ENCODE measurements at regions not wholly inside any gene's neighbourhood (a gene's known extent, or its start where the extent isn't known, plus 50 kb on each side); places are given as distances from the start of the nearest gene placed in this dataset.

DNA sequence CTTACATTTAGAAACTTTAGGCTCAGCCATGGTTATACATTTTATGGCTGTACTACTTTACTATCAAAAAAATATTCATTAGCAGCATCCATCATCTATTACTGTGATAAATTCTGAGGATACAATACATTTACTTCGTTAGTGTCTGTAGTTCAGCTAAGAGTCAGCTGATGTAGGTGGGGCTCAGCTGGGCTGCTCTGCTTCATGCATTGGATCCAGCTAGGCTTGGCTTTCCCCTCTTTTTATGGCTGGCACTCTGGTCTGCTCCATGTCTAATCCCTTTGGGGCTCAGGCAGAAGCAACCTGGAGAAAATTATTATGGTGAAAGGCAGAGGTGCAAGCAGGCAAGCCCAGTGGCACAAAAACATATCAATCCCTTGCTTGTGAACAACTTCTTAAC lies 930.1 kb upstream of the NR2F2 start:
- no peak for DNase-seq (ENCODE audit: low read depth)

DNA sequence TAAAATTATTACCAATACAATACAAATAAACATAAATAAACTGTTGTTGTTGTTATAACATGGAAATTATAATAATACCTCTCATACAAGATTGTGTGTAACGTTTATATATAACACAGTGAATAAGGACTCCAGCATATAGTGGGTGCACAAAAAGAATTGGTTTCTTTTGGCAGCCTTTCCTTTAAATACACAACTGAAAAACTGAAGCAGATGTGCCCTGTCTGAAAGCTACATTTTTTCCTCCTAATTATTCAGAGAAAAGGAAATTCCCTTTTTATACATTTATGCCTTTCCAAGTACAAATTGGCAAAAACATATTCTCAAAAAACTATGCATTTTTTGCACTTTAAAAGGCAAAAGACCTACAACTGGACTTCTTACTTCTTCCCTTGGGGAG lies 928.9 kb upstream of the NR2F2 start:
- no peak for DNase-seq (ENCODE audit: low read depth)

DNA sequence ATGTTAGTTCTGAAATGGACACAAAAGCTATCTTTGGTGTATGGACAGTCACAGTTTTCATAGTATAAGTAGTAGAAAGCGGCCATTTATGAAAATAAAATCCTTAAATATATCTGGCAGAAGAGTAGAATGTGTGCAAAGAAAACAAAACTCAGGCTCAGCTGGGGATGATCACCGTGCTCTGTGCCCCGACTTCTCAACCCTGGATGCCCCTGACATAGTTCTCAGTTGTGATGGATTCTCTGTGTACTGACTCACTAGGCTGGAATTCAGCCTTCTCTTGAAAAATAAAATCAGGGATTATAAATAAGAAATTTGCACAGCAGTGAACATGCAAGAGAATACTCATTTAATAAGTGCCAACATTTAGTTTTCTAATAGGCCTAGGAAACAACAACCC lies 925.1 kb upstream of the NR2F2 start:
- DNase-seq (ENCODE audit: low read depth): no peak

DNA sequence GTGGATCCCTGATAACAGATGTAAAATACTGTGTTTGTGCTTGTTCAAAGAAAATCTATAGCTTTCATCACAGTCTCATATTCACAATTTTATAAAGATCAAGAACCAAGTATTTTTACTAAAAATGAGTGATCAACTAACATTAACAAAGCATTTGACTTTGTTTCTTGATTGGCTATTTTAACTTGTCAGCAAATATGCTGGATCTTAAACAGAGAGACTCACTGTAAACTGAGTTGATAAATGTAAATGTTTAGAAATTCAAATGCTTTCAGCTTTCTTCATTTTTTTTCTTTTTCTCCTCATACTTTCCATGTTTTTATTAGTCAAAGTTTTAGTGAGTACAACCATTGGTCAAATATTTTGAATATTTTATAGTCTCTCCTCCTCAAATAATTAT lies 923.0 kb upstream of the NR2F2 start:
- DNase-seq (ENCODE audit: low read depth): no peak

DNA sequence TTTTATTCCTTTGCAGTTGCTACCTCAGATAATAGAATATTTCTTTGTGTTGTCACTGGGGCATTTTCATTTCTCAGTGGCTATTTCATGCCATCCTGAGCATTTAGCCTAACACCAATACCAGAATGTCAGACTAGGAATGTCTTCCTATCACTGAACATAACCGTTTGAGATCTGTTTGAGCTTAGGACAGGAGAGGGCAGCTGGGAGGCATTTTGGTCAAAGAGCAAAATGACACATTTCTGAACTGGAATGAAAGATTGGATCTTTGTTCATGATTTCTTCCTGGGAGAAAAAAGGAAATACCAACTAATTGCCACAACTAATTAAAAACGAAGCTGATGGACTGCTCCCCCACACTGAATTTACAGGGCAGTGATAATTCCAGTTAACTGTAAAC lies 921.3 kb upstream of the NR2F2 start:
- no peak for DNase-seq (ENCODE audit: low read depth)

DNA sequence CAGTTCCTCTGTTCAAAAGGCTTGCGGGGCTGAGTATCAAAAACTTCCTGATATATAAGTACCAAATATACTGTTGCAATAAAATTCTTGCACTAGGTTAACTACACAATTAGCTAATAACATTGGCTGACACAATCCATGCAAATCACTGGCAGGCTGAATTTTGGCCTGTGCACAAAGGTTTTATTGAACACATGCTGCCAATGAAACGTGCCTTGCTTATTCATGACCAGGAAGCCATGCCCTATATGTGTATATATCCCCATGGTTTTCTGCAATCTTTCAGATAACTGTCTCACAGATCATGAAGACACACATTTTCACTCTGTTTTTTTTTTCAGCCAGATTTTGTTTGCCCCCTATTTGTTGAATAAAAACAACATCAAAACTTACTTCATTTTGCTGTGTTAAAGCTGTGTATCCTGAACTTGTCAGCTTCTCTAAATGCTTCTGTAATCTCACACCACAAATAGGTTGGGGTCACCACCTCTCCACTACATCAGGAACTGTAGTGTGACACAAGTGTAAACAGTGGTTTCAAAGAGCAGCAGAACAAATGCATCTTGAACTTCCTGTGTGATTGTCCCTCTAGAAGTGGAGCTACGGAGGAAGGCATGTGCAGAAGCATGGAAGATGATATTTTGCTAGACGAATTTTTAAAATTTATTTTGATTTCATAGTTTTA lies 920.7 kb upstream of the NR2F2 start:
- no peak for DNase-seq (ENCODE audit: low read depth)

DNA sequence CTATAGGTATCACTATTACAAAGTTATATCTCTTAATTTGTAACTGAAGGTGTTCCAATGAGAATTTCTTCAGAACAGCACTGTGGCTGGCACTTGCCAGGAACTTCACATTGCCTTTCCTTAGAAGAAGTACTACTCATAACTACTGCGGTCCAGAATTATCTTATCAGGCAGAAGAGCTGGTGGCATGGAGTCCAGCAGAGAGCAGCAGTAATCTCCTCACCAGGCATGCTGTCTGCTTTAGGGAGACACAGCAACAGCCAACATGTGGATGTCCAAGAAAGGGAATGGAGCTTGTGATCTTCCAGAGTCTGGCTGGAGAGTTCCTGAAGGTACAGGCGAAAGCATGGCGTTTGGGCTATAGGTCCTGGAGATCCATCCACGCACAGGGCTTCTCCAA lies 919.7 kb upstream of the NR2F2 start:
- DNase-seq (ENCODE audit: low read depth): no peak

DNA sequence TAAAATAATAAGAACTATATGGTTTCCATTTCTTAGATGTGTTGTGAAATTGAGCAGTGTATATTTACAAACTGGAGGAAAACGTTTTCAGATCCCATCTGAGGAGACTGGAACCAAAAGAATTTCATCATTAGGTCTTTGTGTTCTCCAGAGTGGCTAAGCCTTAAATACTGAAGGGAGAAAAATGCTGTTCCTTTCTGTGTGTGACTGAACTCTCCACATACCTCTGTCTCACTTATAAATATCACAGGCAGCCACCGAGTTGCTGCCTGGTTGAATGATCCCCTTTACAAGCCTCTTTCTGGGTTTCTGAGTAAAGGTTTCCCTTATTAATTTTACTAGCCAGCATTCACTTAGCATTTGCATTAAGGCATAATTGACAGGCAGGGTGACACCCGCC lies 913.9 kb upstream of the NR2F2 start:
- DNase-seq (ENCODE audit: low read depth): no peak

DNA sequence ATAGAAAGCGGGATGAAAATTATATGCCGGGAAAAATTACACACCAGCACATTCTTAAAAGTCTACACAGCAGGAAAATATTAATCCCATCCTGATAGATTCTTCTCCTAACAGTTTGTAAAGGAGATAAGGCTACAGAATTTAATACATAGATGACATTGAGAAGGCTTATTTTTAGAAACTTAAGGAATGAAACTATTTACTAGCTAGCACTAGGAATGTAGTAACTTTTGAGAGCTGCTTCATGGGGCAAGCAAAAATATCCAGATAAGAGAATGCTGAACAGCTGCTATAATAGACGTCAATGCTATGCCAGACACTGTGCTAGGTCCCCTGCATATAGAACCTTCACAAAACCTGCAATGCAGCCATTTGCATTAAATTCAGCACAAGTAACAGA lies 912.7 kb upstream of the NR2F2 start:
- no peak for DNase-seq (ENCODE audit: low read depth)

DNA sequence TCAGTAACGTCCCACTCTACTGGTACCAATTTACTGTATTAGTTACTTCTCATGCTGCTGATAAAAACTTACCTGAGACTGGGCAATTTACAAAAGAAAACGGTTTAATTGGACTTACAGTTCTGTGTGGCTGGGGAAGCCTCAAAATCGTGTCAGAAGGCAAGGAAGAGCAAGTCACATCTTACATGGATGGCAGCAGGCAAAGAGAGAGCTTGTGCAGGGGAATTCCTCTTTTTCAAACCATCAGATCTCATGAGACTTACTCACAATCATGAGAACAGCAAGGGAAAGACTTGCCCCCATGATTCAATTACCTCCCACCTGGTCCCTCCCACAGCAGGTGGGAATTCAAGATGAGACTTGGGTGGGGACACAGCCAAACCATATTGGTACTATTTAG lies 908.2 kb upstream of the NR2F2 start:
- no peak for DNase-seq (ENCODE audit: low read depth)

DNA sequence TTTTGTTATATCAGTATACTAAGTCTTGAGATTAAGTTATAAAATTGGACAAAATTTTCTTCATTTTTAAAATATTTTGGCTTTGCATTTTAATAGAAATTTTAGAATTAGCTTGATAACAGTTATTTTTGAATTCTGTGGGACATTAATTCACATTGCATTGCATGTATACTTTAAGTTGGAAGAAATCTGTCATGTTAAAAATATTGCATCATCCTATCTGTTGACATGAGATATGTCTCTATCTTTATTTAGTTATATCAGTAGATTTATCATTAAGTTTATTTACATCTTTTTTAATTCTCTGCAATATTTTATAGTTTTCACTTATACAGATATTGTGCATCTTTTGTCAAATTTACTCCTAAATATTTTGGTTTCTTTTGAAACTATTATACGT lies 904.6 kb upstream of the NR2F2 start:
- no peak for DNase-seq (ENCODE audit: low read depth)

DNA sequence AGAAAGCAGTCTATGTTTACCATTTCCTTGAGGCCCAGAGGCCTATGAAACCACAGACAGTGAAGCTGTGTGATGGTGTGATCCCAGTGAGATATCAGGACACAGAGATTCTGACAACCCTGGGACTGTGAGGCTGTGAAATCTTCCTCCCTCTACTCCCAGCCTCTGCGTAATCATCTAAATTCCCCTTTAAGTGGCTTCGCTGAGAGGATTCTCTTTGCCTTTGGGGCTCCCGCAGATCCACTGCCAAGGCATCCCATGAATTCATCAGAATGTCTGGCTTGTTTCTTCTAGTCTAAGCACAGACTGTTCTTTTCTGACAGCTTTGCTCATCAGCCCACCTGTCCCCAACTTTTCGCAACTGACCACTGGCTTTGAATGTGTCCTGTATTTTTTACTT lies 901.2 kb upstream of the NR2F2 start:
- no peak for DNase-seq (ENCODE audit: low read depth)

DNA sequence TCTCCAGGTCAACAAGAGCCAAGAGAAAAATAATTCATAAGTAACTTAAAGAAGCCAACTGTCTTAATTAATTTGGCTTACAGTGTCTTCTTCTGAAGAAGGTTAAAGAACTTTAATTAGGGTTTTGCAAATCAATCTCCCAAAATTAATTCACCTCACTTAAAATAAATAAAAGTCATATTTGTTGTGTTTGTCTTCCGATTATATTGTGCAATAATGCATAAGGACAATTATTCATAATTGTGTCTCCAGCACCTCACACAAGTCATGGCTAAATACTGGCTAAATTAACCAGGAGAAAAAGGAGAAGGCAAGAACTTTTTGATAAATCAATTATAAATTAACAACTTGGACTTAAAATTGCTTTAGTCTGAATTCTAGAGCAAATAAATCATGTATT lies 899.0 kb upstream of the NR2F2 start:
- no peak for DNase-seq (ENCODE audit: low read depth)

DNA sequence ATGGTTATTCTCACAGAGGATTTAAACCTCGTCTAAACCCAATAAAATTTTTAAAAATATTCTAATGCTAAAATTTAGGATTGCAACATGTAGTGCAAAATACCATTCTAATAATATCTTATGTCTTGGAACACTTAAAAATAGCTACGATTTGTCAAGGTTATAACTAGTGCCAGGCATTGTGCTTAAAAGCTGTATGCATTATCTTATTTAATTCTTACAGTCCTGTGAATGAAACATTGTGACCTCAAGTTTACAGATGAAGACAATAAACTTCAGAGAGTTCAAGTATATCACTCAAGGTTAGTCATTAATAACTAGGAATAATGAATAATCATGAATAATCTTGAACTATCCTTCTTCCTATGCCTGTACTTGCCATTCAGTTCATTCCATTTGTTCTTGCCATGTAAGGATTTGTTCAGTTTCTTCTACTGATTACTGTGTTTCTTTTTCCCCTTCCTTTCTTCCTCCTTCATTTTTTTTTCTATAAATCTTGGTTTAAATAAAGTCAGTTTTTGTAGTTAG lies 897.6 kb upstream of the NR2F2 start:
- no peak for DNase-seq (ENCODE audit: low read depth)

DNA sequence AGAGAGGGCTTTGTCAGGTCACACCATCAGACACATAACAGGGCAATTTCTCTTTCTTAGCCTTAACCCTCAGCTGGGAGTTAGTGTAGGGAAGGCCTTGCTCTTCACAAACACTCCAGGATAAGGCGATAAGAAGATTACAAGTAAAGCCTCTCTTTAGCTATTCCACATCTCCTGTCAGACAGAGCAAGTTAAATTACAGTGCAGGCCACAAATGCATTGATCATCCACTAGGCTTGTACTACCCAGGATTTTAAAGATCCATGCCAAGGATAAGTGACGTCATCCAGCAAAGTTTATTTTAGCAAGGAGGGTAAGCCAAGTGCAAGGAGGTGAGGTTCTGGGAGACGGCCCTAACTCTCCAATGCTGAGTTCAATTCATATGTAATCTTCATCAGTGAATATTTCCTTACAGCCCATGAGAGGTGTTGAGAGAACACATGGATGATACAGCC lies 890.6 kb upstream of the NR2F2 start:
- no peak for DNase-seq (ENCODE audit: low read depth)

DNA sequence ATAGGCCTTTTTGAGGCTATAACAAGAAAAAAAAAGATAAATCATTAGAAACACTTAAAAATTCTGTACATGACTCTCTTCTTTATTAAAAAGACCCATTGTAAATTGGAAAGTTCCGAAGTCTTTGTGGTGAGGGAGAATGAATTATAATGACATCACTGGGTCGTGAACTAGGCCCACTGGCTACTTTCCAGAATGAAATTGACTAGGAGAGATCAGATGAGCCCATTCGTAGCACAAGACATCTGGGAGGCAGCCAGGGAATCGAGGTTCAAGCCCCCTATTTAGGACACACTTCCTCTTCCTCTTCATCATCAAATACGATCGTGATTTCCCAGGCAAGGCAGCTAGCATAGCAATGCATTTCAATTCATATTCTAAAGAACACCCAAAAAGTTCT lies 889.8 kb upstream of the NR2F2 start:
- DNase-seq (ENCODE audit: low read depth): no peak

DNA sequence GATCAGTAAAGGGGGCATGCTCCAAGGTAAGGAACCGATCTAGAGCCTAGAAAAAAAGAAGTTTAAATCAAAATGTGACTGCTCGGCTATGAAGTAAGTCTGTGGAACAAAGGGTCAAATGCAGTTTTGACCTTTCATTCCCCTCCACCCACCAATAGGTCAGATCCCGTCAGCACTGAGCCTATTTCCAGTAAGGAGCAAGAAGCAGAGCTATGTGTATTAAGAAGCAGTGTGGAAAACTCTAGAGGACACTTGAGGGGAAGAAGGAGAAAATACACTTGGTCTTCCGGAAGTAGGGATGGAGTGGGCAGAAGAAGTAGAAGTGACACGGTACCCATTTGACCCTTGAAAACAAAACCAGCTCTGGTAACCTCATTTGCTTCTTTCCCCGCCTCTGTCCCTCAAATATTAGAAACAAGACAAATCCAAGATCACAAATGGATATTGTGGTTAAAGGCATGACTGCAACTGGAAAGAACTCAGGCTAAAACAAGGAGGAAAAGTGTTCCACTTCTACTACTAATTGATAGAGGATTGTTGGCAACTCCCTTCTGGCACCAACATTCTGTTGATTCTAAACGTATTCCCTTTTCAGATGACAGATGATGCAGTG lies 888.3 kb upstream of the NR2F2 start:
- no peak for DNase-seq (ENCODE audit: low read depth)

DNA sequence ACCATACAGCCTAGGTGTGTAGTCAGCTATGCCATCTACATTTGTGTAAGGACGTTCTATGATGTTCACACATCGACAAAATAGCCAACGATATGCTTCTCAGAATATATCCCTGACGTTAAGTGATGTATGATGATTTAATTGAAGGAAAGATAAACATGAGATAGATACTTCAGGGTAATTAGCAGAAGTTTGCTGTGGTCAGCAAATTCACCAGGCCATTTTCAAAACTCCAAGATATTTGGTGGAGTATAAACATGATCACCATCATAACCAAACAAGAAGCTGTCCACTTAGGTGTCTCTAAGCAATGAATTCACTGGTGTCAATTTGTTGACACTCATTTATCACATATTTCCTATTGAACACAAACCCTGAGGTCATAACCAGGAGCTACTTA lies 885.6 kb upstream of the NR2F2 start:
- no peak for DNase-seq (ENCODE audit: low read depth)

DNA sequence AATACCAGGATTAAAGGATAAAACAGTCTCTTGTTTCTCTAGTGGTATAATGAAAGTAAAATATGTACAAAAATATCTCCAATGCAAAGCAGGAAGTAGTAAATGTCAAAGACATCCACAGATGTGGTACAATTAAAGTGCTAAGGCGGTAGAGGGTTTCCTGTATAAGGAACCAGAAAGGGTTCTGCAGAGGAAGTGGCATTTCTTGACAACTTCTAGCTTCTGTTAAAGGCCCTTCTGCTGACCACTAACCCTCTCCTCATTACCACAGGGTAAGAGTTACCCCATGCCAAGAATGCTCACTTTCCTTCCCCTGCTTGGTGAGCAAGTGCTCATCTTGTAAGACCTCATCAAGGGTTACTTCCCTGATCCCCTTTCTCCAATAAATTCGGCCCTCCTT lies 883.6 kb upstream of the NR2F2 start:
- DNase-seq (ENCODE audit: low read depth): no peak

DNA sequence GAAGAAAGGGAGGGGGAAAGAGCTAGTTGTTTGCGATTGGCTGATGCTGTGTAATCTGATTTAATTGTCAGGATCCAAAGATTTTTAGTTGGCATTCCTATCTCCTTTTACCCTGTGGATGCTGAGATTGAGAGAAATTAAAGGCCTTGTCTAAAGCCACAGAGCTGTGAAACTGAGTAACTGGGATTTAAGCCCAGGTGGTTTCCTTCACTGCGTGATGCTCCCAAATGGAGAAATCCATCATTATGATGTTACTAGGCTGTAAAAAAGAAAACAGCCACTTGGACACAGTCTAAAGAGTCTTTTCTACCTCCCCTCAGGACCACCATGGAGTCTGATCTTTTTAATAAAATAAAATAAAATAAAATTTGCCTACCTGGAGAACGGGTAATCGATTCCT lies 883.0 kb upstream of the NR2F2 start:
- DNase-seq (ENCODE audit: low read depth): no peak

DNA sequence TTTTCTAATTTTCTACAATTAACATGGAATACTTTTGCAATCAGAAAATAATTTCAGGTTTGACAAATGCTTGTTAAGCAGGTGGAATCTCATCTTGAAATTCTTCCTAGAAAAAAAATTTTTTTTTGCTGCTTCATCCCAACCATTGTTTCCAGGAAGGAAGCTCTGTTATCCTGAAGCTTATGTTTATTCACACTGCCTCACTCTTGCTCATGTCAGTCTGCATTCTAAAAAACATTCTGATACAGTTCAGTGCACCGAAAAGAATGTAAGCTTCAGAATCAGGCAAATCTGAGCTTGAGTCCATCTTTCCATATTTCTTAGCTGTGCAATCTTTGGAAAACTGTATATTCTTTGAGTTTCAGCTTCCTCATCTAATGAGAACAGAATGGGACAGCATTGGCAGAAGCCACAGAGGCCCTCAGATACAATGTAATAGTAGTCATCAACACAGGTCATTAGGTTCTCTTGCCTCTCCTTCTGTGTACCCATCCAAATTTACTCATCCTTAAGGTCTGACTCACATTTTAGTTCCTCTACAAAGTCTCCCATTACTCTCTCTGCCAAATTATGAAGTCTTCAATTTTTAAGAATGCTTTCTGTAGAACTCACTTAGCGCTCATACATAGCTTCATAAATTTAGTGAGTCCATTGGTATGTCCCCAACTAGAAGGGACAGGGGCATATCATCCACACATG lies 881.8 kb upstream of the NR2F2 start:
- no peak for DNase-seq (ENCODE audit: low read depth)

DNA sequence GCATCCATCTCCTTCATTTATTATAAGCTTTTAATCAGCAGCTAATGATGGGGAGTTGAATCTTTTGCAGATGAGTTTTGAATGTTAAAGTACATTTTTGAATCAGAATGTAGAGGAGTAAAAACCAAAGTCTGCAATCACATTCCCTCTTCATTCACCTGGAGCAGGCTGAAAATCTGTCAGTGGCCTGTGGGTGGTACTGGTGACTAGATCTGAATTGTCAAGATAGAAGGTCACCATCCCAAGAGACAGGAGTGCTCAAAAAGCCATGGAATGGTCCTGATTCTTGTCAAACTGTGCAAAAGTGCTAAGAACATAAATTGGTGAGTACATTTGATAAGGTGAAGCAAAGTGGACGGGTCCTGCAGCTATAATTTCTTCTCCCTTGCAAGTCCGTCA lies 881.3 kb upstream of the NR2F2 start:
- no peak for DNase-seq (ENCODE audit: low read depth)

DNA sequence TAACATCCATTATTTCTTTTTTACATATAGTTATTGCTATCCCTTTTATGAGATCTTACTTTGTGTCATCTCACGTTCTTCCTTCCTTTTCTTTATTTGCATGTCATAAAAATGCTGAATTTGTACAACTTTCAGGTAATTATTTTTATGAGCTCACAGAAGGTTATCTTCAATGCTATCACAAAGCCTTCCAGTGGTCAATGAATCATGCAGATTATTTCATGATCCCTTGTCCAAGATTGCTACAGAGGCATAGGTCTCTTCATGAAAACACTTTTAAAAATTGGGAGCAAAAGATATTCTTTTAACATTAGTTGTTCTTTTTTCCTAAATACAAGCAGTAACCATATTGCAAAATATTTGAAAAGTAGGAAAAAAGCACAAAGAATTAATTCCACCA lies 880.1 kb upstream of the NR2F2 start:
- no peak for DNase-seq (ENCODE audit: low read depth)

DNA sequence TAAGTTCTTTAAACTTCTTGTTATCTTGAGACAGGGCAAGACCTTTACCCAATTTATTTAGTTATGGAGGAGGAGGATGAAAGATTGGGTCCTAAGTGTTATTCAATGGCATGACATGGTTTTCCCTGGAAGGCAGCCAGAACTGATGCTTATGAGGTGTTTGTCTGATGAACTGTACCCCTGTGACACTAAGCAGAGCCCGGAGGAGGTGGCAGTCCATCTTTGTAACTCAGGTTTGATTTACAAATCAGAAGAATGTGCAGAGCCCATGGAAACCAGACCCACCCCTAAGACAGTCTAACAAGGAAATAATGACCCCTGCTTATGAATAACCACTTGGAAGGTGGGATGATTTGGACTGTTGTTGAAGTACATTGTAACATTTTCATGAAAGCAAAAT lies 878.6 kb upstream of the NR2F2 start:
- no peak for DNase-seq (ENCODE audit: low read depth)

Measured in T-helper 22 cell (primary cell).